ENCODE measurements at regions not wholly inside any gene's neighbourhood (a gene's known extent, or its start where the extent isn't known, plus 50 kb on each side); places are given as distances from the start of the nearest gene placed in this dataset.

GRCh38 chrX:116972362-116972761, 509.6 kb upstream of the CT83 start:
- TF ChIP-seq CTCF (conservative IDR thresholded peaks at IDR 0.05; ENCODE audit: low read length) = no peak
- TF ChIP-seq EZH2phosphoT487 (IDR thresholded peaks at IDR 0.05; ENCODE audit: borderline replicate concordance, low read depth, low read length) = no peak
